ENCODE measurements at regions not wholly inside any gene's neighbourhood (a gene's known extent, or its start where the extent isn't known, plus 50 kb on each side); places are given as distances from the start of the nearest gene placed in this dataset.

GRCh38 chrY:15455133-15455937 is 931.0 kb downstream of the NLGN4Y start:
- 38 to 53% methylated on average over 33 to 36 of the region's 39 CpGs for WGBS, 2 donors
- no peak overlapping the region for H3K27ac ChIP-seq
- no peaks in the 10 kb centered on the region for H3K4me1 ChIP-seq
- H3K27me3 ChIP-seq: peaks cover 0 to 6% (median 0%) of the 10 kb centered on the region in 7 donors
- H3K36me3 ChIP-seq: no peaks in the 10 kb centered on the region
- no peak for DNase-seq
- no peak for ATAC-seq
- no peaks in the 10 kb centered on the region for H3K9me3 ChIP-seq
- H3K4me3 ChIP-seq: peak overlapping the region in 6 of 10 donors; percentile 12 to 49 (median 41)
- intact Hi-C loops (cut with DNase I): no loop called here
- no peak for TF ChIP-seq CTCF (IDR thresholded peaks at IDR 0.05)

- Histone ChIP-seq H3K4me1 (no peaks in the 10 kb centered on the region), H3K27ac (no peak overlapping the region), H3K36me3 (no peaks in the 10 kb centered on the region), H3K27me3 (peaks cover 0 to 6% (median 0%) of the 10 kb centered on the region in 7 donors), H3K9me3 (no peaks in the 10 kb centered on the region), H3K4me3 (peak overlapping the region in 6 of 10 donors; percentile 12 to 49 (median 41))
- DNase-seq: peak; percentile 42 to 61
- ATAC-seq: peak in 5 of 8 donors; percentile 72 to 91 (median 89)
- TF ChIP-seq CTCF (IDR thresholded peaks at IDR 0.05): no peak
- WGBS, 2 donors: 5 to 8% methylated on average over 23 to 49 of the region's 49 CpGs
- intact Hi-C loops (cut with DNase I): no loop called here
Measured at GRCh38 chrY:15455980-15456469, 931.7 kb downstream of the NLGN4Y start.

- no peak overlapping the region for H3K27ac ChIP-seq
- DNase-seq (peak in 1 of 2 donors; percentile 15), ATAC-seq (peak in 2 of 8 donors; percentile 18 to 49)
- H3K27me3 ChIP-seq: peaks cover 0 to 6% (median 0%) of the 10 kb centered on the region in 7 donors
- no peaks in the 10 kb centered on the region for H3K36me3 ChIP-seq
- intact Hi-C loops (cut with DNase I): no loop called here
- peak overlapping the region in 6 of 10 donors; percentile 12 to 49 (median 41) for H3K4me3 ChIP-seq
- WGBS, 2 donors: 36 to 50% methylated on average over 20 to 21 of the region's 21 CpGs
- TF ChIP-seq CTCF (IDR thresholded peaks at IDR 0.05): no peak
- H3K9me3 ChIP-seq: no peaks in the 10 kb centered on the region
- H3K4me1 ChIP-seq: no peaks in the 10 kb centered on the region
Measured at GRCh38 chrY:15456491-15456890, 932.2 kb downstream of the NLGN4Y start.

- Histone ChIP-seq H3K9me3 (no peaks in the 10 kb centered on the region), H3K36me3 (no peaks in the 10 kb centered on the region), H3K27me3 (peaks cover 0 to 6% (median 0%) of the 10 kb centered on the region in 7 donors), H3K4me3 (no peak overlapping the region), H3K27ac (no peak overlapping the region), H3K4me1 (no peaks in the 10 kb centered on the region)
- intact Hi-C loops (cut with DNase I): no loop called here
- 88 to 91% methylated on average over 3 of the region's 3 CpGs for WGBS, 2 donors
- TF ChIP-seq CTCF (IDR thresholded peaks at IDR 0.05): no peak
- no peak for ATAC-seq
- no peak for DNase-seq
Measured at GRCh38 chrY:15457682-15458081, 933.4 kb downstream of the NLGN4Y start.

Data from heart right ventricle (tissue), 16 donors.